B cell (primary cell): ENCODE measurements at regions not wholly inside any gene's neighbourhood (a gene's known extent, or its start where the extent isn't known, plus 50 kb on each side); places are given as distances from the start of the nearest gene placed in this dataset.

Source experiments
- ATAC-seq: fragments of 200-7000 bp; cut with Tn5 transposase; one replicate; pipeline ENCODE4 v1.10.0; 2021; ENCODE audit warnings: low read depth, mild to moderate bottlenecking, moderate number of reproducible peaks, moderate library complexity
- CTCF ChIA-PET: fragments of 350-600 bp; sonication (Branson Sonifier 250); formaldehyde crosslinking; loops from one replicate; lab custom pipeline; 2021; ENCODE audit warnings: antibody characterized with exemption, inconsistent platforms; lab: Charles Lee
- POLR2A ChIA-PET: fragments of 350-600 bp; sonication (Branson Sonifier 250); formaldehyde crosslinking; loops from one replicate; lab custom pipeline; 2021; ENCODE audit warnings: antibody characterized with exemption; lab: Charles Lee
- DNase-seq: peaks from one replicate; pipeline ENCODE4 v3.0.0; 2013
- H2AFZ ChIP-seq: 2 replicates; pipeline ENCODE4 v1.6.1; 2012; ENCODE audit warnings: mild to moderate bottlenecking, low read depth, low read length; ENCODE audit not compliant: insufficient read depth, poor library complexity, severe bottlenecking
- H3K27ac ChIP-seq, 2 donors: 1 replicate in 1 of 2; 2 replicates in 1 of 2; pipeline ENCODE4 v1.5.1; 2012 to 2013; ENCODE audit warnings: low read length in 2 of 2, mild to moderate bottlenecking in 2 of 2, moderate library complexity in 1 of 2
- H3K27me3 ChIP-seq, 4 experiments: fragments of 200-600 bp in 1 of 4; sonication (generic) in 1 of 4; replicated peaks in 1 of 4; 1 replicate in 2 of 4; 2 replicates in 2 of 4; pipeline versions ENCODE4 v1.6.1 to v1.7.0; 2013 to 2016; ENCODE audit warnings: low read length in 3 of 4, mild to moderate bottlenecking in 2 of 4, mixed read lengths in 1 of 4, moderate library complexity in 1 of 4; ENCODE audit not compliant: insufficient read depth in 4 of 4, control insufficient read depth in 3 of 4; ENCODE audit errors: control extremely low read depth in 1 of 4
- H3K36me3 ChIP-seq, 2 experiments: replicated peaks in 1 of 2; 1 replicate in 1 of 2; 2 replicates in 1 of 2; pipeline versions ENCODE4 v1.6.1 to v1.7.1; 2013; ENCODE audit warnings: low read length in 1 of 2; ENCODE audit not compliant: insufficient read depth in 2 of 2, control insufficient read depth in 1 of 2; ENCODE audit errors: control extremely low read depth in 1 of 2, extremely low read depth in 1 of 2
- H3K4me1 ChIP-seq, 2 donors: fragments of 200-600 bp in 1 of 2; sonication (generic) in 1 of 2; 1 replicate in 1 of 2; 2 replicates in 1 of 2; pipeline versions ENCODE4 v1.5.1 to v1.6.1; 2013 to 2017; ENCODE audit warnings: low read length in 2 of 2; ENCODE audit not compliant: control insufficient read depth in 2 of 2, insufficient read depth in 2 of 2
- H3K4me2 ChIP-seq: replicated peaks from 2 replicates; pipeline ENCODE3; 2012; ENCODE audit warnings: mild to moderate bottlenecking, low read depth, low read length; ENCODE audit not compliant: poor library complexity, severe bottlenecking
- H3K4me3 ChIP-seq, 5 experiments: fragments of 200-600 bp in 1 of 5; sonication (generic) in 1 of 5; 1 replicate in 3 of 5; 2 replicates in 2 of 5; pipeline versions ENCODE4 v1.5.1 to v1.7.0; 2011 to 2016; ENCODE audit warnings: low read length in 4 of 5, mild to moderate bottlenecking in 4 of 5, low read depth in 2 of 5, control low read depth in 1 of 5, moderate library complexity in 1 of 5; ENCODE audit not compliant: insufficient read depth in 1 of 5; ENCODE audit errors: control extremely low read depth in 1 of 5, extremely low read depth in 1 of 5
- H3K79me2 ChIP-seq: fragments of 200-600 bp; sonication (generic); one replicate; pipeline ENCODE4 v1.6.0; 2016; ENCODE audit warnings: low read length; ENCODE audit not compliant: control insufficient read depth, insufficient read depth
- H3K9ac ChIP-seq: fragments of 200-600 bp; sonication (generic); 2 replicates; pipeline ENCODE4 v1.6.1; 2017; ENCODE audit warnings: mild to moderate bottlenecking, low read length, moderate library complexity
- H3K9me3 ChIP-seq, 3 donors: one replicate each; pipeline versions ENCODE4 v1.6.1 to v1.7.1; 2013; ENCODE audit warnings: low read length in 2 of 3; ENCODE audit not compliant: control insufficient read depth in 2 of 3, insufficient read depth in 1 of 3; ENCODE audit errors: control extremely low read depth in 1 of 3
- H4K20me1 ChIP-seq: 2 replicates; pipeline ENCODE4 v1.6.0; 2012; ENCODE audit warnings: mild to moderate bottlenecking, low read length; ENCODE audit not compliant: insufficient read depth, control insufficient read depth, poor library complexity, severe bottlenecking
- H3K27ac Mint-ChIP-seq: one replicate; pipeline ENCODE4 v1.8.0; 2021; ENCODE audit warnings: mixed read lengths
- H3K27me3 Mint-ChIP-seq: one replicate; pipeline ENCODE4 v1.8.0; 2021; ENCODE audit warnings: mixed read lengths
- H3K4me1 Mint-ChIP-seq: one replicate; pipeline ENCODE4 v1.8.0; 2021; ENCODE audit warnings: mixed read lengths
- H3K4me3 Mint-ChIP-seq: one replicate; pipeline ENCODE4 v1.8.0; 2021; ENCODE audit warnings: mixed read lengths
- H3K9me3 Mint-ChIP-seq: one replicate; pipeline ENCODE4 v1.8.0; 2022; ENCODE audit warnings: mixed read lengths; ENCODE audit not compliant: insufficient read depth
- EZH2 ChIP-seq: IDR thresholded peaks from 2 replicates; pipeline ENCODE4 v1.6.1; 2012; ENCODE audit warnings: borderline replicate concordance, low read depth, mild to moderate bottlenecking, moderate library complexity, low read length; ENCODE audit not compliant: insufficient read depth, poor library complexity, severe bottlenecking
- WGBS: methylation state at CpG from one replicate; pipeline ENCODE4 v1.1.5; 2013; ENCODE audit warnings: missing lambda C conversion rate; ENCODE audit not compliant: insufficient coverage; 5-methylcytosine and 5-hydroxymethylcytosine counted together
- intact Hi-C: fragments of 100-400 bp; cut with micrococcal nuclease; formaldehyde crosslinking; loops from one replicate; pipeline ENCODE4 v1.10.0; 2022
- TF ChIP-seq, protein P1 (sequence below): fragments of 200-600 bp; IDR thresholded peaks from one replicate; pipeline ENCODE4 v1.8.0; 2022; ENCODE audit warnings: antibody characterized with exemption, mild to moderate bottlenecking

DNA sequence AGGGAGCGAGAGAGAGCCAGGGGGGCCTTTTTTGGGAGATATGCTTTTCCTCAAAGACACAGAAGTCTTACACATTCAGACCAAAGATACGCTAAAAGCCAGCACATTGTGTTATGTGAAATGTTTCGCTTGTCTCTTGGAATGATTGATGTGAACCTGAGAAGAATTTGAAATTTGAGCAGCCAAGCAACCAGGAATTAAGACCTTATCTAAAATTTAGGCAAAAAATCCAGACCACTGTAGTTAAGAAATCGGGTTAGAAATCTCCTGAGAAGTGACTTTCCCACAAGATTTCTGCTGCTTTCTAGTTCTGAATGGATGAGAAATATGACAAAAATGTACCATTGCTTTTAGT lies 223.2 kb upstream of the GMDS start:
- Mint-ChIP-seq H3K27ac (no peak overlapping the region), H3K27me3 (peaks cover 36% of the 10 kb centered on the region), H3K4me1 (no peaks in the 10 kb centered on the region), H3K9me3 (no peaks in the 10 kb centered on the region), H3K4me3 (no peak overlapping the region)
- H3K4me2 ChIP-seq, result no peak overlapping the region
- POLR2A ChIA-PET, result no interaction called here
- intact Hi-C loops, result no loop called here
- 88% methylated on average over 1 of the region's 4 CpGs for WGBS
- no peaks in the 10 kb centered on the region for H3K9me3 ChIP-seq
- H3K27ac ChIP-seq, result no peak overlapping the region
- H3K36me3 ChIP-seq, result no peaks in the 10 kb centered on the region
- CTCF ChIA-PET, result no interaction called here
- H4K20me1 ChIP-seq, result no peaks in the 10 kb centered on the region
- no peaks in the 10 kb centered on the region for H3K4me1 ChIP-seq
- TF ChIP-seq, protein P1, sequence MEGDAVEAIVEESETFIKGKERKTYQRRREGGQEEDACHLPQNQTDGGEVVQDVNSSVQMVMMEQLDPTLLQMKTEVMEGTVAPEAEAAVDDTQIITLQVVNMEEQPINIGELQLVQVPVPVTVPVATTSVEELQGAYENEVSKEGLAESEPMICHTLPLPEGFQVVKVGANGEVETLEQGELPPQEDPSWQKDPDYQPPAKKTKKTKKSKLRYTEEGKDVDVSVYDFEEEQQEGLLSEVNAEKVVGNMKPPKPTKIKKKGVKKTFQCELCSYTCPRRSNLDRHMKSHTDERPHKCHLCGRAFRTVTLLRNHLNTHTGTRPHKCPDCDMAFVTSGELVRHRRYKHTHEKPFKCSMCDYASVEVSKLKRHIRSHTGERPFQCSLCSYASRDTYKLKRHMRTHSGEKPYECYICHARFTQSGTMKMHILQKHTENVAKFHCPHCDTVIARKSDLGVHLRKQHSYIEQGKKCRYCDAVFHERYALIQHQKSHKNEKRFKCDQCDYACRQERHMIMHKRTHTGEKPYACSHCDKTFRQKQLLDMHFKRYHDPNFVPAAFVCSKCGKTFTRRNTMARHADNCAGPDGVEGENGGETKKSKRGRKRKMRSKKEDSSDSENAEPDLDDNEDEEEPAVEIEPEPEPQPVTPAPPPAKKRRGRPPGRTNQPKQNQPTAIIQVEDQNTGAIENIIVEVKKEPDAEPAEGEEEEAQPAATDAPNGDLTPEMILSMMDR, result no peak
- H3K4me3 ChIP-seq, result no peak overlapping the region
- ATAC-seq, result no peak
- H3K79me2 ChIP-seq, result no peaks in the 10 kb centered on the region
- no peak overlapping the region for H3K9ac ChIP-seq
- H3K27me3 ChIP-seq, result peaks cover 0 to 10% (median 1%) of the 10 kb centered on the region in 4 experiments
- H2AFZ ChIP-seq, result no peak overlapping the region
- no peak for DNase-seq

GRCh38 chr6:2467929-2468600 lies 222.7 kb upstream of the GMDS start:
- ATAC-seq, result no peak
- Histone ChIP-seq H3K4me3 (no peak overlapping the region), H4K20me1 (no peaks in the 10 kb centered on the region), H3K9me3 (no peaks in the 10 kb centered on the region), H3K9ac (no peak overlapping the region), H3K27ac (no peak overlapping the region), H3K79me2 (no peaks in the 10 kb centered on the region), H3K4me2 (no peak overlapping the region), H2AFZ (no peak overlapping the region), H3K4me1 (no peaks in the 10 kb centered on the region), H3K27me3 (peaks cover 0 to 10% (median 1%) of the 10 kb centered on the region in 4 experiments), H3K36me3 (no peaks in the 10 kb centered on the region)
- TF ChIP-seq, protein P1, result no peak
- TF ChIP-seq EZH2, result no peak
- Mint-ChIP-seq H3K27ac (no peak overlapping the region), H3K4me1 (no peaks in the 10 kb centered on the region), H3K4me3 (no peak overlapping the region), H3K27me3 (peaks cover 36% of the 10 kb centered on the region), H3K9me3 (no peaks in the 10 kb centered on the region)
- POLR2A ChIA-PET, result no interaction called here
- CTCF ChIA-PET, result no interaction called here
- no peak for DNase-seq
- 58% methylated on average over 5 of the region's 6 CpGs for WGBS
- intact Hi-C loops, result no loop called here
